Activated CD4-positive, alpha-beta T cell treated with anti-CD3 and anti-CD28 coated beads, Interleukin-2, amount 50 U/mL, for 16 hours (primary cell): ENCODE measurements at regions not wholly inside any gene's neighbourhood (a gene's known extent, or its start where the extent isn't known, plus 50 kb on each side); places are given as distances from the start of the nearest gene placed in this dataset.
A peak's percentile ranks its signal among the peaks of the same experiment; 100 is the strongest.
"Not testable (repeated sequence)": the region's sequence is repeated elsewhere in the genome, so short reads cannot be mapped to it uniquely, and the experiment has no call there.

Experiments used
- DNase-seq: peaks from one replicate; pipeline ENCODE4 v3.0.0-alpha.2; 2020

DNA sequence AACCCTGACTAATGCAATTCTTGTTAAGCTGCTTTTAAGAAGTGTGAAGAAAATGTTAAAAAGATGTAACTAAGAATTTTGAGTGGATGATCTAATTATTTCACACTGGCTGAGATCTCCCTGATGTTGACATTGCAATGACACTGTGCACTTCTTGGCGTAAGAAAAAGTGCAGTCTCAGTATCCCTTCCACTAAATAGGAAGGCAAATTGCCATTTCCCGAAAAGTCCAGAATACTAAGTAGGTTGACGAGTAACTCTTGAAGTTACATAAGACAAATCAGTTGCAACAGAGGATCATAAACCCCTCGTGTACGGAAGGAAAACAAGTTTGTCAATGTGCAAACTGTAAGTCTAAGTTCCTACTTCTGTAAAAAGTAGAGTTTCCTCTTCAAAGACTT is 189.9 kb downstream of the LMLN start:
- DNase-seq = not testable (repeated sequence)

DNA sequence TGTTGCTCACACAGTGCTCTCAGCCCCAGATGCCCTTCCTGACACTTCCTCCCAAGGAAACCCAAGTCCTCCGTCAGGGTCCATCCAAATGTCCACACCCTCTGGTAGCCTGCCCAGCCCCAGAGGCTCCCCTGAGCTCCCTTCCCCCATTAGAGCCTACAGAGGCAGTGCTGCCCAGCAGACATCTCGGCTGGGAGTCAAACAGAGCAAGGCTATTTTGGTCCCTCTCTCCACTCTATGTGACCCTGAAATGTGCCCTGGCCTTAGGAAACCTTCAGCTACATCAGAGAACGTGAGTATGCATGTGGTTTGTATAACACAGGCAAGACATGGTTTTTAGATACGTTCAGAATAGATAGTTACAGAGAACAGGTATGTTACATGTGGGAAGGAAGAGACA is 191.8 kb downstream of the LMLN start:
- DNase-seq = not testable (repeated sequence)

- DNase-seq = not testable (repeated sequence)
Measured at GRCh38 chr3:198155771-198156170, 195.8 kb downstream of the LMLN start.

DNA sequence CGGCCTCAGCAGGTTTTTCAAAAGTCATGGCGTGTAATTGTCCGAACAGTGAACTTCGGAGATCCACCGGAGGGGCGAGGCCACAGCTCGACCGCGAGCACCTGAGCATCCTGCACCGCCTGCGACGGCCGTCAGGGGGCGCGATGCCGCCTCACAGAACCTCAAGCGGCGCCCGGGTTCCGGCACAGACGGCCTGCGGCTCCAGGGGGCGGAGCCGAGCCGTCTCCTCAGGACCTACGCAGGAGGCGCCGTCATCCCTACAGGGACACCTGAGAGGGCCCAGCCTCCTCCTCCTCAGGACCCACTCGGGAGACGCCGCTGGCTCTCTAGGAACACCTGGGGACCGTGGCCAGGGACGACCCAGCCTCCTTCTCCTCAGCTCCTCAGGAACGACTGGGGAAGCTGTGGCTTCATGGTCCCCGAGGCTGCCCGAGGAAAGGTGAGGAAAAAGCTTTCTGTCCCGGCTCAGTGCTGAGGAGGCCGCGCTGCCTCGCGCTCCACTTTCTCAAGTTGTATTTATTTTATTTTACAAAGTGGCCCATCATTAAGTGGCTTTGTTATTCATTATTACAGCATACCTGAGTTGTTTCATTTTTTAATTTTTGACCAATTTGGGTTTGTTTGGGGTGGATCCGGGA is 197.3 kb downstream of the LMLN start:
- DNase-seq = not testable (repeated sequence)

GRCh38 chr3:198158007-198158406 is 198.0 kb downstream of the LMLN start:
- not testable (repeated sequence) for DNase-seq

DNA sequence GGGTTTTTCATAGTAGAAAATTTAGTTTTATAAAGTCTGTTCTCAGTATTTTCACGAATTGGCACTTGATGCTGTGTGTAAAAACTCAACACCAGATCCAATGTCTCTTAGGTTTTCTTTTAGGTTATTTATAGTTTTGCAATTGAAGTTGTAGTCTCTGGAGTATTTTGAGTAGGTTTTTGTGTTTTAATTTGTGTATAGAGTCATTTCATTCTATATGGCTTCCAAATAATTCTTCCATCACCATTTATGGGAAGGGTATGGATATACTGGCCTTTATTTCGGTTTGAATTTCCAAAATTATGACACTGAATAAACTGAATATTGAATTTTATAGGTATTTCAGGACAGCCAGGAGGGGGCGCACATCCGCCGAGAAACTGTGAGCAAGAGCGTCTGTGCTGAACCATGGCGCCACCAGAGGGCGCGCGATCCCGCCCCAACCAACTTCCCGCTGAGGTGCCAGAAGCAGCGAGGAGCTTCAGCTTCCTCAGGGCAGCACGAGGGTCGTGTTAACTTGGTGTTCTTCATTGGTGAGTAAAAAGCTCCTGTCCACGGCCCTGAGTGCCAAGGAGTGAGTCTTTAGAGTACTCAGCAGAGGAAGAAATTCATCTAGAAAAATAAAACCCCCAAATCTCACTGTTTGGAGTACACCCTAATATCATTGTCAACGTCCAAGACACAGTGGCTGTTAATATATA is 207.5 kb downstream of the LMLN start:
- DNase-seq = peak; percentile 61

DNA sequence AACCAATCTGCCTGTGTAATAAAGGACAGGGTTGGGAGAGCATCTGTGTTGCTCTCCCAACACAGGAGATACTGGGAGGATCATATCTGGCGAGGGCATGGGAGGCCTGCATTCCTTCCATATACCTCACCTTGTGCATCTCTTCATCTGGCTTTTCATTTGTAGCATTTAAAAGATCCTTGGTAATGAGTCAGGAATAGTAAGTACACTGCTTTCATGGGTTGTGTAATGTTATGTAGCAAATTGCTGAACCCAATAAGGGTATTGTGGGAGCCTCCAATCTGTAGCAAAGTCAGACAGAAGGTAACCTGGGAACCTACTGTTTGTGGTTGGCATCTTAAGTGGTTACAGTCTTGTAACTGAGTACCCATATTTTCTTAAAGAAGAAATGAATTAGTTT is 210.8 kb downstream of the LMLN start:
- DNase-seq = not testable (repeated sequence)

GRCh38 chr3:198173080-198173479 is 213.1 kb downstream of the LMLN start:
- not testable (repeated sequence) for DNase-seq

- not testable (repeated sequence) for DNase-seq
Measured at GRCh38 chr3:198173929-198174574, 214.0 kb downstream of the LMLN start.
